Erythroblast (primary cell): ENCODE measurements at regions not wholly inside any gene's neighbourhood (a gene's known extent, or its start where the extent isn't known, plus 50 kb on each side); places are given as distances from the start of the nearest gene placed in this dataset.

Experiments used
- GATA1 ChIP-seq: IDR thresholded peaks from 2 replicates; pipeline ENCODE4 v1.6.1; 2011; ENCODE audit warnings: low read depth, mild to moderate bottlenecking, control low read depth, low read length, moderate library complexity
- POLR2A ChIP-seq: IDR thresholded peaks from 2 replicates; pipeline ENCODE4 v1.6.1; 2011; ENCODE audit warnings: mild to moderate bottlenecking, low read length

GRCh38 chr13:79802389-79803085, 321.6 kb downstream of the NDFIP2 start:
- TF ChIP-seq POLR2A, result no peak
- TF ChIP-seq GATA1, result no peak
